NCI-H748 (cell line): ENCODE measurements at regions not wholly inside any gene's neighbourhood (a gene's known extent, or its start where the extent isn't known, plus 50 kb on each side); places are given as distances from the start of the nearest gene placed in this dataset.
A peak's percentile ranks its signal among the peaks of the same experiment; 100 is the strongest.

Experiments used
- DNase-seq: peaks from one replicate; lab custom pipeline; 2025; ENCODE audit not compliant: unreplicated experiment; lab: John Stamatoyannopoulos, UW

GRCh38 chr5:17690473-17690872, 56.2 kb downstream of the TAF11L14 start:
- no peak for DNase-seq

- DNase-seq: no peak
Observed at GRCh38 chr5:17691762-17692161, 57.5 kb downstream of the TAF11L14 start.

GRCh38 chr5:17694371-17694770, 60.1 kb downstream of the TAF11L14 start:
- DNase-seq: no peak

DNA sequence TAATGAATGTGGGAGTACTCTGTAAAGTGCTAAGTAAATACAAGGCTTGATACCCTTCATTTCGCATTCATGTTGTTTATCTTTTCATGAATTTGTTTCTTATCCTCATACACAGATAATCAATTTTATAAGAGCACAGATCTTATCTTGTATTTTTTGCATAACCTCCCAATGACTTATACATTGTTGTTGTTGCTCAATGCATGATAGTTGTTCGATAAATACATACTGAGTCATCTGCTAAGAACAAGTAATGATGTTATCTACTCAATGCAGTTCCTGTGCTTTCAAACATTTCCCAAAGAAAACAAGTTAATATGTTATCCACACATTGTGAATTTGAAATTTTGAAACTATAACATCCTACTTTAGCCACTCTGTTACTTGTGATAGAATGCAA, 60.7 kb downstream of the TAF11L14 start:
- DNase-seq: no peak

DNA sequence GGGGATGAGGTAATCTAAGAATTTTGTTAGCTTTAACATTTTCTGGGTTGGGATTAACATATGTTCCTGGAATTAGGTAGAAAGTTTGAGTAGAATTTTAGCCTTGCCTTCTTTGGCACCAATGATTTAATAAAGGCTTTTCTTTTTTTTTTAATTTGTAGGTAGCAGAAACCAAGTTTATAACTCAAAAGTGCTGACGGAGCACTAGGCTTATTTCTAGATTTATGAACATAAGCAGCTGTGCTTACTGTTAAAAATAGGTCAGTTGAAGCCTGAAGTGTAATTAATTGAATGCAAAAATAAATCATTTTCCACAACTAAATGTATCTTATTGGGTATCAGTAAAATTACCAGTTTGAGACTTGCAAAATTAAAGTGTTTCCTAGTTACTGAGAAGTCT, 62.4 kb downstream of the TAF11L14 start:
- no peak for DNase-seq

GRCh38 chr5:17697671-17698070, 63.4 kb downstream of the TAF11L14 start:
- DNase-seq: peak; percentile 57

GRCh38 chr5:17709011-17709710, 74.9 kb downstream of the TAF11L14 start:
- DNase-seq: no peak

DNA sequence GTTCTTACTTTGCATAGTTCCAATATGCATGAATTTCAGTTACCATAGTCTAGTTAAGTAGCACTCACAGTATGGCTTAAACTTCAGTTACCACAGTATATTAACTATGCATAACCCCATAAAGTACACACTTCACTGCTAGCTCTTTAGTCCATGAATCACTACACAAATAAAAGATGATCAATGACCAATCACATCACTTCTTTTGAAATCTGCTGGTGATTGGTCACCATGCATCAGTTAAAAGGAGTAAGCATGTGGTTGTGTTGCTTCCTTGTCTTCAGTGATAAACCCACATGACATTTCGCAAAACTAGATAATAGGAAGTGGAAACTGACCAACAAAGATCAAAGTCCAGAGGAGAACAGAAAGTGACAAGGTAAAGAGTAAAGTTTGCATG, 79.0 kb downstream of the TAF11L14 start:
- DNase-seq: no peak

GRCh38 chr5:17714186-17714585, 79.9 kb downstream of the TAF11L14 start:
- no peak for DNase-seq

DNA sequence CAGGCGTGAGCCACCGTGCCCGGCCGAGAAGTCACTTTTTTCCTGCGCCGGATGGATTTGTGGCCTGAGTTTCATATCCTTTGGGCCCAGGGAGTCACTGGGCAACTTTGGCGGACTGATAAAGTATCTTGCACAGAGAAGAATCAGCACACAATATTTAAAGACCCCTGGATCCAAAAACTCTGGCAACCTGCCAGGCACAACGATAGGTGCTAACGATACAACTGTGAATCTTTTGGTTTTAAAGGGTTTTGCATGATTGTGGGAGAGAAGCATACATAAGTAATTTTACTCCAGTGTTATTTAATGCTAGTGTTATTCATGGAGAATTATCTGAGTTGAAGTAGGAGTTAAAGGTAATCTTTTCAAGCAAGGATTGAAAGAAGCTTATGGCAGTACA, 85.3 kb downstream of the TAF11L14 start:
- no peak for DNase-seq

GRCh38 chr5:17720071-17720470, 85.8 kb downstream of the TAF11L14 start:
- DNase-seq: peak; percentile 49

GRCh38 chr5:17723876-17724275, 89.6 kb downstream of the TAF11L14 start:
- no peak for DNase-seq

DNA sequence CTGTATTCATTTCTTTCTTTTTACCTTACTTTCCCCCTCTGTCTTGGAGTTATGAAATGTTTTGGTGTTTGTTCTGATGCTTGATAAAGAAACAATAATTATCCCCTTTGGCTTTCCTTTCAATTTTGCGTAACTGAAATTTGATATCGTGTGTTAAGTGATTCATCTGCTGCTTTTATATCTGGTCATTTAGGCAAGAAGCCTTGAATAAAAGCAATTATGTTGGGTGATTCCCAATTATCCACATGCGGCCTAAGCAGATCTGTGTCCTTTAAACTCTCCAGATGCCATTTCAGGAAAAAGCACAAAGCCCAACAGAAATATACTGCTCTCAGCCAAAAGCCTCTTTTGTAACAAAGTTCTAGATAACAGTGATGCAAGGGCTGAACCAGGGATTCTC, 92.8 kb downstream of the TAF11L14 start:
- DNase-seq: peak; percentile 100

DNA sequence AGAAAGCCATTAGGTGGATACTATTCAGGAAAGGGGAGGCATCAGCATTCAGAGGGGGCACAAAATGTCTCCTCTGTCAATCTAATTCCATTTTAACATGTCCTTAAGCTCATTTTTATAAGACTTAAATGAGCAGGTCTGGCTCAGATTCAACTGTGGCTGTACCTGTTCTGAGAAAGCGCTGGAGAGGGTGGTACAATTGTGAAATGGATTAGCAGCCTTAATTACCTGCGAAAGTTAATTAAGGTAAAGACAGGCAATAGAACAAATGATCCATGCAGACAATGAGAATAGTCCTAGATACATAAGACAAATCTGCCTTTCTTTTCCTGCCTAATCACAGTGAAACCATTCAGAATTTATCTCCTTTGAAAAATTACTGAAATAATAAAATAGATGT, 96.2 kb downstream of the TAF11L14 start:
- peak; percentile 81 for DNase-seq

DNA sequence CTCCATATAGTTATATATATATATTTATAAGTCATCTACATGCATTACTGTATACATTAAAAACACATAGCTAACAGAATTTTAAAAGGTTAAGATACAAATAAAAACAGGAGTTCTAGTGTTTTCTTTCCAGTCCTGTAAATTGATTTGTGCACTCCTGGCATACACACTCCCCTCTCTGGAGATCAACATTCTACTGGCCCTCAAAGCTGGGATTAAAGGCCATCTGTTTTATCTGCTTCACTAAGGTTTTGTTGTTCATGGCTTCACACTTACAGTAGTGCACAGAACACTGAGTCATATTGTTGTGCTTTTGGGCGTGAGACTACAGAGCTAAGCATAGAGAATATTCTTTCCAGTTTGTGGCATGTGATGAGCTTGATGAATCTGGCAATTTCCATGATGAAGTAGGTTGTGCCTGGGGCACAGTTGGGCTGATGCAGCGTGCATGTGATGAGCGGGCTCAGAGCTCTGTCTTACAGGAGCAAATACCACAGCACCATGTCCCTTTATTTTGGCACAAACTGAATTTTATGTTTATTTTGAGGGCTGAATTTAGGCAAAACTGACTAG, 98.2 kb downstream of the TAF11L14 start:
- DNase-seq: no peak

GRCh38 chr5:17734011-17734410, 99.8 kb downstream of the TAF11L14 start:
- DNase-seq: no peak

DNA sequence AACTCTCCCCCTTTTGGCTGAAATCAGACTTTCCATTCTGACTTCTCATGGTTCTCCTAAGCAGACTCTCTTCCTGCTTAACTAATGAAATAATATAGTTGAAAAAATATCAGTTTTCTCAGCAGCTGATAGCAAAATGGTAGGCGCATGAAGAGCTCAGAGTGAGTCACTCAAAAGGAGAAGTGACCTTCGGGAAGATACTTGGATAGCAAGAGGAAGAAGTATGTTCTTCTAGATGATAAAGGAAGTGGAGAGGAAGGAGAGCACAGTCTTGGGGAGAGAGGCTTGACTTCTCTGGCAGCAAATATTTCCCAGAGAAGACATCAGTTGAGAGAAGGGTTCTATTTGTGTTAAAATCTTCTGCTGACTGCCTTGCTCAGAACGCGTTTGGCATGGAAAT, 101.5 kb downstream of the TAF11L14 start:
- DNase-seq: no peak

DNA sequence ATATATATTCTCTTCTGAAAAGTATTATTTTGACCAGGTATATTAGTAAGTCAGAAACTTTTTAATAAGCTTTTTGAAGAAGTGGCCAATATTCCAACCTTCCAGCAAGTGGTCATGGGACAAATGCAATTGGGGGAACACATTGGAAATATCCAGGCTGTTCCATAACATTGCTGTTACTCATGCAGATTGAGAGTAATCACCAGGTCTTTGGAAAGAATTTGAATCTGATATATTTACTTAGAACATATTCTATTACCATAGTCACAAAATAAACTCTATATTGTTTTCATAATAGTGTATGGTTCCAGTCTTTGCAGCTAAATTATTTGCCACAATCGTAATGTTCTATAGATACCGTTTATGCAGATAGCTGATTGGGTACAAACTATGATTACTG, 102.8 kb downstream of the TAF11L14 start:
- no peak for DNase-seq

DNA sequence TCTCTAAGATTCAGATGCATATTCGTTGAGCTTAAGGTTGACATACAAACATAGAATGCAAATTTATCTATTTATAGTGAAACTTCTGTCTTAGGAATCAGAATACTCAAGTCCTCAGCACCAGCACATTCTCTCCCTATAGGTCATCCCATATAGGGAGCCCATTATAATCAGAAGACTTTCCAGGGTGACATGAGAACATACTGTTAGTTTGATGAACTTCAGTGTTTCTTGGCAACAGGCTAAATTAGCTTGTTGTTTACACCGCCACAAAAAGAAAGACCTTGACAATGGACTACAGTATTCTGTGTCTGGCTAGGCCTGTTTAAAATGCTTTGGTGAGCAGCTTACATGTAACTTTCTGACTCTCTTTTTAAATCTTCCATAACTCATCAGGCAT, 104.2 kb downstream of the TAF11L14 start:
- peak; percentile 37 for DNase-seq

GRCh38 chr5:17743580-17744435, 109.5 kb downstream of the TAF11L14 start:
- no peak for DNase-seq

DNA sequence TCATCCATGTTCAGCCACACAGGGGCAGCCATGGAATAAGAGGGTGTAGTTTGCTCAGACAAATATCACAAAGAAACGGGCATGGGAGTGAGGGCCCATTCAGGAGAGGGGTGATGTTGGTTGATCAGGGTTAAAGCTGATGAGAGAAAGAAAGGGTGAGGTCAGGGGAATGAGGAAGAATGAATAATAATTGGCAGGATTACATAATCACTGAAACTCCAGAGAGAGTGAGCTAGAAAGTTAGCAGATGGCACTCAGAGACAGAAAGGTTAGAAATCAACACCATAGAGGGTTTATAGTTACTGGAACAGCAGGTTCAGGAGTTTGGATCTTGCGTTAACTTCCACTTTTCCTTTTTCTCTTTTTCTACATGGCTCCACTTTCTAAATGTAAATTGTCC, 113.9 kb downstream of the TAF11L14 start:
- no peak for DNase-seq

DNA sequence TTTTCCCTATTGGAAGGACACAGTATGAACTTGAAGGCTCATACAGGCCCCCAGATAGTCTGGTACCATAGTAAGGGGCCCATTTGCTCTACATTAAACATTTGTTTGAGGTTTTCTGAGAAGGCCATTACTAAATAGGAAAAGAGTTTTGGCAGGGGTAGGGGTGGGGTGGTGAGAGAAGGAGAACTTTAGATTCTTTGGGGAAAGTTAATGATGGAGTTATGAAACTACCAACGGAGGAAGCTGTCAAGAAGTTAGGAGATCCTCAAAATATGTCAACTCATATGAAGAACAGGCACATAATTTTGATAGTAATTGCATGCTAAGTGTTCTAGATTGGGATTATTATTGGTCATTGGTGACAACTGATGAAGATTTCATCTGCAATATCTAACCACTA, 114.7 kb downstream of the TAF11L14 start:
- no peak for DNase-seq
